ENCODE measurements at regions not wholly inside any gene's neighbourhood (a gene's known extent, or its start where the extent isn't known, plus 50 kb on each side); places are given as distances from the start of the nearest gene placed in this dataset.

DNA sequence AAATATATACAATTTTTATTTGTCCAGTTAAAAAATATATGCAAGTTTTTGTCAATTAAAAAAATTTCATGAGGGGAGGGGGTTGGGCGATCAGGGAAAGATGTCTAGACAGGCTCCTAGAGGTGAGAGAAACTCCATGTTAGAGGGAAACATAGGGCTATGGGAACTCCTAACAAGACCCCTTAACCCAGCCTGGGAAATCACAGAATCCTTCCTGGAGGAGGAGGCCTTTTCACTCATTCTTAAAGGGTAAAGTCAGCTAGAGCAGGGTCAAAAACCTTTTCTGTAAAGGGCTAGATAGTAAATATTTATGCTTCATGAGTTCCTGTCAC, 75.9 kb upstream of the PTPN1 start:
- Histone ChIP-seq H3K27me3 (no peaks in the 10 kb centered on the region), H3K4me3 (no peak overlapping the region), H3K36me3 (no peaks in the 10 kb centered on the region), H3K27ac (no peak overlapping the region), H3K9me3 (no peaks in the 10 kb centered on the region), H3K4me1 (no peaks in the 10 kb centered on the region)
- ATAC-seq, result no peak
- WGBS, 2 donors (ENCODE audit: low coverage in 1 of 2), result 100% methylated on average over 1 of the region's 1 CpG; no CpG with 5 or more reads in 1 of the 2 donors
- TF ChIP-seq POLR2A (IDR thresholded peaks at IDR 0.05), result no peak

- 67 to 69% methylated on average over 2 to 6 of the region's 6 CpGs for WGBS, 2 donors (ENCODE audit: low coverage in 1 of 2)
Measured at GRCh38 chr20:50434653-50435396, 75.4 kb upstream of the PTPN1 start.

GRCh38 chr20:50435397-50436051, 74.7 kb upstream of the PTPN1 start:
- peak overlapping the region in 1 of 4 donors; percentile 20 for H3K27ac ChIP-seq
- H3K27me3 ChIP-seq, result no peaks in the 10 kb centered on the region
- no peaks in the 10 kb centered on the region for H3K36me3 ChIP-seq
- 85 to 86% methylated on average over 11 to 14 of the region's 22 CpGs for WGBS, 2 donors (ENCODE audit: low coverage in 1 of 2)
- no peak for ATAC-seq
- no peak overlapping the region for H3K4me3 ChIP-seq
- H3K9me3 ChIP-seq, result no peaks in the 10 kb centered on the region
- no peaks in the 10 kb centered on the region for H3K4me1 ChIP-seq
- no peak for TF ChIP-seq CTCF (IDR thresholded peaks at IDR 0.05)
- no peak for TF ChIP-seq EP300 (IDR thresholded peaks at IDR 0.05)
- TF ChIP-seq POLR2A (IDR thresholded peaks at IDR 0.05), result no peak
- no peak for TF ChIP-seq POLR2AphosphoS5 (IDR thresholded peaks at IDR 0.05)

More at GRCh38 chr20:50434653-50435396, 75.4 kb upstream of the PTPN1 start:
- no peaks in the 10 kb centered on the region for H3K4me1 ChIP-seq
- TF ChIP-seq CTCF (IDR thresholded peaks at IDR 0.05) (no peak), EP300 (IDR thresholded peaks at IDR 0.05) (no peak), POLR2A (IDR thresholded peaks at IDR 0.05) (no peak), POLR2AphosphoS5 (IDR thresholded peaks at IDR 0.05) (no peak)
- no peak overlapping the region for H3K4me3 ChIP-seq
- H3K27me3 ChIP-seq, result no peaks in the 10 kb centered on the region
- H3K9me3 ChIP-seq, result no peaks in the 10 kb centered on the region
- no peaks in the 10 kb centered on the region for H3K36me3 ChIP-seq
- peak; percentile 44 for ATAC-seq
- no peak overlapping the region for H3K27ac ChIP-seq

DNA sequence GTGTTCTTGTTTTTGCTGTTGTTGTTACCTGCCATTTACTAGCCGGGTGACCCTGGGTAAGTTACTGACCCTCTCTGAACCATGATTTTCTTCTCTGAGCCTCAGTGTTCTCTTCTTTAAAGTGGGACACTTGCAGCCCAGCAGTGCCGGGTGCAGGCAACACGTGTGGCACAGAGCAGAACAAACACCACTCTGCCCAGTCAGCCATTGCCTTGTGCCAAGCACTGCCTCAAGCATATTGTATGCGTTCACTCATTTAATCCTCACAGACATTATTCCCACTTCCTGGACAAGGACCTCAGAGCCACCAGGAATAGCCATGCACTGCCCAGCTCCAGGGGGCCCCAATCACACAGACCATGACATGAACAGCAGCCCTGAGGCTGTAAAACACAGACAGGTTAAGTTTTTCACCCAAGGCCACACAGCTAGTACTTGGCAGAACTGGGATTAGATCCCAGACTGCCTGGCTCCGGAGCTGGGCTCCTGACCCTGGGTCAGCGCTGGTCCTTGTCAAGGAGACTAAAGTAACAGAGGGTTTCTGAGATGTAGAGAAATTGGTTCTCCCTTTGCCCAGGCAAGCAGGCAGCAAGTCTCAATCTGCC, 74.0 kb upstream of the PTPN1 start:
- peaks cover 0 to under 1% (median 0%) of the 10 kb centered on the region in 3 donors for H3K4me1 ChIP-seq
- H3K27ac ChIP-seq, result no peak overlapping the region
- no peak overlapping the region for H3K4me3 ChIP-seq
- H3K36me3 ChIP-seq, result no peaks in the 10 kb centered on the region
- H3K9me3 ChIP-seq, result no peaks in the 10 kb centered on the region
- TF ChIP-seq CTCF (IDR thresholded peaks at IDR 0.05) (no peak), POLR2A (IDR thresholded peaks at IDR 0.05) (no peak), EP300 (IDR thresholded peaks at IDR 0.05) (no peak), POLR2AphosphoS5 (IDR thresholded peaks at IDR 0.05) (no peak)
- no peaks in the 10 kb centered on the region for H3K27me3 ChIP-seq
- ATAC-seq, result no peak
- WGBS, 2 donors (ENCODE audit: low coverage in 1 of 2), result 64 to 72% methylated on average over 3 to 5 of the region's 6 CpGs

DNA sequence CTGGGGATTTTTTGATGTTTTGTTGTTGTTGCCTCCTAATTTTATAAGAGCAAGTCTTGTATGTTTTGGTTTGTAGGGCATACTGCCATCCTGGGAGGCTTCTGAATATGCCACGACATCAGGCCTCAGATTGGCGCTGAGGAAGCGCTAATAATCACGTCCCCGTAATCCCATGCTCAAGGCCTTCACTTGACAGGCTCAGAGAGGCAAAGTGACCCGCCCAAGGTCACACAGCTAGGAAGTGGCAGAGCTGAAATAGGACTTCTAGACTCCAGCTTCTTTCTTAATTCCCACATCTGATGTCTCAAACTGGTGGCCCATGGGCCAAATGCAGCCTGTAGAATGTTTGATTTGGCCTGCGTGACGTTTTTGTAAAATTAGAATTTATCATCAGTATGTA, 73.5 kb upstream of the PTPN1 start:
- Histone ChIP-seq H3K4me3 (no peak overlapping the region), H3K27me3 (no peaks in the 10 kb centered on the region), H3K9me3 (no peaks in the 10 kb centered on the region), H3K27ac (no peak overlapping the region), H3K36me3 (no peaks in the 10 kb centered on the region), H3K4me1 (peaks cover 0 to 6% (median 0%) of the 10 kb centered on the region in 3 donors)
- ATAC-seq, result no peak
- no peak for TF ChIP-seq CTCF (IDR thresholded peaks at IDR 0.05)
- TF ChIP-seq EP300 (IDR thresholded peaks at IDR 0.05), result no peak
- TF ChIP-seq POLR2AphosphoS5 (IDR thresholded peaks at IDR 0.05), result no peak
- TF ChIP-seq POLR2A (IDR thresholded peaks at IDR 0.05), result no peak
- WGBS, 2 donors (ENCODE audit: low coverage in 1 of 2), result 94 to 100% methylated on average over 5 to 6 of the region's 8 CpGs

Data from gastroesophageal sphincter (tissue), 4 donors.